WTC11 (cell line): ENCODE measurements at regions not wholly inside any gene's neighbourhood (a gene's known extent, or its start where the extent isn't known, plus 50 kb on each side); places are given as distances from the start of the nearest gene placed in this dataset.

Source experiments
- ATAC-seq: fragments of 200-7000 bp; cut with Tn5 transposase; 2 replicates; pipeline ENCODE4 v1.10.0; 2021; ENCODE audit warnings: mild to moderate bottlenecking, moderate library complexity
- CTCF ChIA-PET: fragments of 300-600 bp; sonication (Branson Sonifier 250); formaldehyde crosslinking; loops from one replicate; lab custom pipeline; 2021; ENCODE audit warnings: antibody characterized with exemption; lab: Charles Lee
- POLR2A ChIA-PET: fragments of 350-600 bp; sonication (Branson Sonifier 250); formaldehyde crosslinking; loops from one replicate; lab custom pipeline; 2021; ENCODE audit warnings: antibody characterized with exemption; lab: Charles Lee
- DNase-seq: peaks from one replicate; pipeline ENCODE4 v3.0.0; 2021; ENCODE audit warnings: low spot score
- H3K27ac Mint-ChIP-seq: 2 replicates; pipeline ENCODE4 v1.8.0; 2021; ENCODE audit warnings: mixed read lengths
- H3K27me3 Mint-ChIP-seq: 2 replicates; pipeline ENCODE4 v1.8.0; 2021; ENCODE audit warnings: low read depth, mild to moderate bottlenecking, moderate library complexity, mixed read lengths
- H3K36me3 Mint-ChIP-seq: 2 replicates; pipeline ENCODE4 v1.8.0; 2021; ENCODE audit warnings: mixed read lengths
- H3K4me1 Mint-ChIP-seq: 2 replicates; pipeline ENCODE4 v1.8.0; 2022; ENCODE audit warnings: mixed read lengths
- H3K4me3 Mint-ChIP-seq: 2 replicates; pipeline ENCODE4 v1.8.0; 2021; ENCODE audit warnings: mild to moderate bottlenecking, moderate library complexity, mixed read lengths
- H3K9me3 Mint-ChIP-seq: 2 replicates; pipeline ENCODE4 v1.8.0; 2021; ENCODE audit warnings: mixed read lengths
- ATF2 ChIP-seq: sonication (generic); formaldehyde crosslinking; IDR thresholded peaks from 2 replicates; pipeline ENCODE4 v1.8.1; 2022; ENCODE audit warnings: low read depth, missing genetic modification reagents, borderline replicate concordance
- ATF6 ChIP-seq: sonication (generic); formaldehyde crosslinking; IDR thresholded peaks from 2 replicates; pipeline ENCODE4 v1.8.1; 2023; ENCODE audit warnings: mild to moderate bottlenecking, missing genetic modification reagents
- GTF2I ChIP-seq: fragments of 250-450 bp; sonication (Bioruptor Pico); conservative IDR thresholded peaks from 2 replicates; pipeline ENCODE4 v1.4.0; 2021; ENCODE audit warnings: mild to moderate bottlenecking
- HMGA2 ChIP-seq: fragments of 250-450 bp; sonication (Bioruptor Pico); IDR thresholded peaks from 2 replicates; pipeline ENCODE4 v1.4.0; 2021; ENCODE audit warnings: mild to moderate bottlenecking, moderate library complexity
- NFATC4 ChIP-seq: fragments of 250-450 bp; sonication (Bioruptor Pico); IDR thresholded peaks from 2 replicates; pipeline ENCODE4 v1.9.0; 2021; ENCODE audit warnings: mild to moderate bottlenecking
- NR2C2 ChIP-seq: sonication (generic); formaldehyde crosslinking; IDR thresholded peaks from 2 replicates; pipeline ENCODE4 v1.8.0; 2022; ENCODE audit warnings: mild to moderate bottlenecking, missing genetic modification reagents
- TCF7 ChIP-seq: sonication (generic); formaldehyde crosslinking; IDR thresholded peaks from 2 replicates; pipeline ENCODE4 v1.8.0; 2022; ENCODE audit warnings: mild to moderate bottlenecking, low read depth, missing genetic modification reagents, moderate library complexity
- USF2 ChIP-seq: sonication (generic); formaldehyde crosslinking; IDR thresholded peaks from 2 replicates; pipeline ENCODE4 v1.8.1; 2023; ENCODE audit warnings: mild to moderate bottlenecking, missing genetic modification reagents, moderate library complexity
- ZNF121 ChIP-seq: sonication (generic); formaldehyde crosslinking; IDR thresholded peaks from 2 replicates; pipeline ENCODE4 v1.8.0; 2023; ENCODE audit warnings: missing genetic modification reagents
- ZNF138 ChIP-seq: sonication (generic); formaldehyde crosslinking; conservative IDR thresholded peaks from 2 replicates; pipeline ENCODE4 v1.8.1; 2022; ENCODE audit warnings: mild to moderate bottlenecking, moderate library complexity, missing genetic modification reagents
- ZNF317 ChIP-seq: sonication (generic); formaldehyde crosslinking; IDR thresholded peaks from 2 replicates; pipeline ENCODE4 v1.8.1; 2023; ENCODE audit warnings: low read depth, mild to moderate bottlenecking, moderate library complexity, missing genetic modification reagents, borderline replicate concordance
- ZSCAN18 ChIP-seq: fragments of 250-450 bp; sonication (Bioruptor Pico); IDR thresholded peaks from 2 replicates; pipeline ENCODE4 v2.1.2; 2022; ENCODE audit warnings: mild to moderate bottlenecking, moderate library complexity
- TF ChIP-seq, protein P1 (sequence below): sonication (generic); formaldehyde crosslinking; IDR thresholded peaks from 2 replicates; pipeline ENCODE4 v1.8.1; 2022; ENCODE audit warnings: low read depth, mild to moderate bottlenecking, moderate library complexity, missing genetic modification reagents, borderline replicate concordance
- TF ChIP-seq, protein P2 (sequence below): fragments of 250-450 bp; sonication (Bioruptor Pico); IDR thresholded peaks from 2 replicates; pipeline ENCODE4 v1.9.0; 2021; ENCODE audit warnings: mild to moderate bottlenecking
- TF ChIP-seq, protein P3 (sequence below): sonication (generic); formaldehyde crosslinking; IDR thresholded peaks from 2 replicates; pipeline ENCODE4 v1.8.1; 2022; ENCODE audit warnings: mild to moderate bottlenecking, missing genetic modification reagents, moderate library complexity, borderline replicate concordance

GRCh38 chrY:19319135-19319534 lies 425.4 kb downstream of the KDM5D start:
- POLR2A ChIA-PET = no interaction called here
- no peak for DNase-seq

More at GRCh38 chrY:19319135-19319534, 425.4 kb downstream of the KDM5D start:
- no peaks in the 10 kb centered on the region for H3K27me3 Mint-ChIP-seq
- CTCF ChIA-PET = no interaction called here
- TF ChIP-seq NFATC4 (CRISPR knock-in tag) = no peak
- TF ChIP-seq ZNF317 (CRISPR knock-in tag) = no peak
- no peak for TF ChIP-seq NR2C2 (CRISPR knock-in tag)
- no peak for TF ChIP-seq HMGA2
- no peak for TF ChIP-seq ATF6 (CRISPR knock-in tag)
- TF ChIP-seq, protein P1, sequence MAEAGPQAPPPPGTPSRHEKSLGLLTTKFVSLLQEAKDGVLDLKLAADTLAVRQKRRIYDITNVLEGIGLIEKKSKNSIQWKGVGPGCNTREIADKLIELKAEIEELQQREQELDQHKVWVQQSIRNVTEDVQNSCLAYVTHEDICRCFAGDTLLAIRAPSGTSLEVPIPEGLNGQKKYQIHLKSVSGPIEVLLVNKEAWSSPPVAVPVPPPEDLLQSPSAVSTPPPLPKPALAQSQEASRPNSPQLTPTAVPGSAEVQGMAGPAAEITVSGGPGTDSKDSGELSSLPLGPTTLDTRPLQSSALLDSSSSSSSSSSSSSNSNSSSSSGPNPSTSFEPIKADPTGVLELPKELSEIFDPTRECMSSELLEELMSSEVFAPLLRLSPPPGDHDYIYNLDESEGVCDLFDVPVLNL (CRISPR knock-in tag) = no peak
- no peak for TF ChIP-seq TCF7 (CRISPR knock-in tag)
- TF ChIP-seq, protein P2, sequence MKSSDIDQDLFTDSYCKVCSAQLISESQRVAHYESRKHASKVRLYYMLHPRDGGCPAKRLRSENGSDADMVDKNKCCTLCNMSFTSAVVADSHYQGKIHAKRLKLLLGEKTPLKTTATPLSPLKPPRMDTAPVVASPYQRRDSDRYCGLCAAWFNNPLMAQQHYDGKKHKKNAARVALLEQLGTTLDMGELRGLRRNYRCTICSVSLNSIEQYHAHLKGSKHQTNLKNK (CRISPR knock-in tag) = no peak
- no peak for TF ChIP-seq ZSCAN18 (CRISPR knock-in tag)
- no peak for TF ChIP-seq USF2 (CRISPR knock-in tag)
- TF ChIP-seq ZNF138 (CRISPR knock-in tag) = no peak
- no peak for TF ChIP-seq GTF2I (CRISPR knock-in tag)
- TF ChIP-seq, protein P3, sequence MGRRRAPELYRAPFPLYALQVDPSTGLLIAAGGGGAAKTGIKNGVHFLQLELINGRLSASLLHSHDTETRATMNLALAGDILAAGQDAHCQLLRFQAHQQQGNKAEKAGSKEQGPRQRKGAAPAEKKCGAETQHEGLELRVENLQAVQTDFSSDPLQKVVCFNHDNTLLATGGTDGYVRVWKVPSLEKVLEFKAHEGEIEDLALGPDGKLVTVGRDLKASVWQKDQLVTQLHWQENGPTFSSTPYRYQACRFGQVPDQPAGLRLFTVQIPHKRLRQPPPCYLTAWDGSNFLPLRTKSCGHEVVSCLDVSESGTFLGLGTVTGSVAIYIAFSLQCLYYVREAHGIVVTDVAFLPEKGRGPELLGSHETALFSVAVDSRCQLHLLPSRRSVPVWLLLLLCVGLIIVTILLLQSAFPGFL (CRISPR knock-in tag) = no peak
- TF ChIP-seq ZNF121 (CRISPR knock-in tag) = no peak
- TF ChIP-seq ATF2 (CRISPR knock-in tag) = no peak
- peaks cover 49% of the 10 kb centered on the region for H3K9me3 Mint-ChIP-seq
- 0 out of 2 replicates have a peak, but pooled peaks cover 1% of the 10 kb centered on the region for H3K4me1 Mint-ChIP-seq
- no peak overlapping the region for H3K27ac Mint-ChIP-seq
- no peak for ATAC-seq
- H3K4me3 Mint-ChIP-seq = no peak overlapping the region
- peaks cover 30% of the 10 kb centered on the region for H3K36me3 Mint-ChIP-seq
